ENCODE measurements at regions not wholly inside any gene's neighbourhood (a gene's known extent, or its start where the extent isn't known, plus 50 kb on each side); places are given as distances from the start of the nearest gene placed in this dataset.

- H3K4me1 ChIP-seq, result peaks cover 0 to 6% (median 0%) of the 10 kb centered on the region in 3 donors
- no peaks in the 10 kb centered on the region for H3K27me3 ChIP-seq
- ATAC-seq, result no peak
- no peaks in the 10 kb centered on the region for H3K36me3 ChIP-seq
- H3K27ac ChIP-seq, result no peak overlapping the region
- WGBS, 2 donors (ENCODE audit: low coverage in 1 of 2), result 27 to 39% methylated on average over 1 of the region's 1 CpG
- H3K4me3 ChIP-seq, result no peak overlapping the region
- no peaks in the 10 kb centered on the region for H3K9me3 ChIP-seq
- TF ChIP-seq POLR2AphosphoS5 (IDR thresholded peaks at IDR 0.05), result no peak
- TF ChIP-seq CTCF (IDR thresholded peaks at IDR 0.05), result no peak
- TF ChIP-seq EP300 (IDR thresholded peaks at IDR 0.05), result no peak
- TF ChIP-seq POLR2A (IDR thresholded peaks at IDR 0.05), result no peak
These were observed 326.2 kb upstream of the FAM98A start for GRCh38 chr2:33925311-33925710.

- ATAC-seq, result no peak
- 39 to 55% methylated on average over 3 of the region's 3 CpGs for WGBS, 2 donors (ENCODE audit: low coverage in 1 of 2)
- Histone ChIP-seq H3K9me3 (no peaks in the 10 kb centered on the region), H3K4me1 (peaks cover 0 to 6% (median 0%) of the 10 kb centered on the region in 3 donors), H3K36me3 (no peaks in the 10 kb centered on the region), H3K27ac (no peak overlapping the region), H3K27me3 (no peaks in the 10 kb centered on the region), H3K4me3 (no peak overlapping the region)
- no peak for TF ChIP-seq EP300 (IDR thresholded peaks at IDR 0.05)
- TF ChIP-seq POLR2A (IDR thresholded peaks at IDR 0.05), result no peak
- TF ChIP-seq CTCF (IDR thresholded peaks at IDR 0.05), result no peak
- TF ChIP-seq POLR2AphosphoS5 (IDR thresholded peaks at IDR 0.05), result no peak
These were observed 325.6 kb upstream of the FAM98A start for GRCh38 chr2:33924586-33925169.

GRCh38 chr2:33917252-33917651 lies 318.2 kb upstream of the FAM98A start:
- WGBS, 2 donors (ENCODE audit: low coverage in 1 of 2), result 93% methylated on average over 3 of the region's 4 CpGs; no CpG with 5 or more reads in 1 of the 2 donors
- ATAC-seq, result no peak
- Histone ChIP-seq H3K36me3 (no peaks in the 10 kb centered on the region), H3K4me1 (no peaks in the 10 kb centered on the region), H3K27ac (no peak overlapping the region), H3K4me3 (no peak overlapping the region), H3K9me3 (peaks cover 0 to 9% (median 0%) of the 10 kb centered on the region in 3 donors), H3K27me3 (no peaks in the 10 kb centered on the region)
- TF ChIP-seq POLR2A (IDR thresholded peaks at IDR 0.05), result no peak
- TF ChIP-seq CTCF (IDR thresholded peaks at IDR 0.05), result no peak
- TF ChIP-seq EP300 (IDR thresholded peaks at IDR 0.05), result no peak
- TF ChIP-seq POLR2AphosphoS5 (IDR thresholded peaks at IDR 0.05), result no peak

- H3K4me1 ChIP-seq, result no peaks in the 10 kb centered on the region
- ATAC-seq, result no peak
- no peak overlapping the region for H3K4me3 ChIP-seq
- no peaks in the 10 kb centered on the region for H3K27me3 ChIP-seq
- TF ChIP-seq POLR2AphosphoS5 (IDR thresholded peaks at IDR 0.05), result no peak
- no peak for TF ChIP-seq EP300 (IDR thresholded peaks at IDR 0.05)
- no peak for TF ChIP-seq POLR2A (IDR thresholded peaks at IDR 0.05)
- TF ChIP-seq CTCF (IDR thresholded peaks at IDR 0.05), result no peak
- H3K9me3 ChIP-seq, result peaks cover 0 to 9% (median 0%) of the 10 kb centered on the region in 3 donors
- H3K36me3 ChIP-seq, result no peaks in the 10 kb centered on the region
- H3K27ac ChIP-seq, result no peak overlapping the region
- WGBS, 2 donors (ENCODE audit: low coverage in 1 of 2), result 40 to 69% methylated on average over 1 of the region's 1 CpG
These were observed 314.0 kb upstream of the FAM98A start for GRCh38 chr2:33913071-33913616.

- ATAC-seq, result no peak
- 54 to 78% methylated on average over 2 of the region's 2 CpGs for WGBS, 2 donors (ENCODE audit: low coverage in 1 of 2)
These were observed 312.2 kb upstream of the FAM98A start for GRCh38 chr2:33911327-33911726.

More at GRCh38 chr2:33911327-33911726, 312.2 kb upstream of the FAM98A start:
- peaks cover 0 to 9% (median 0%) of the 10 kb centered on the region in 3 donors for H3K9me3 ChIP-seq
- H3K27ac ChIP-seq, result no peak overlapping the region
- H3K36me3 ChIP-seq, result no peaks in the 10 kb centered on the region
- no peaks in the 10 kb centered on the region for H3K4me1 ChIP-seq
- TF ChIP-seq POLR2AphosphoS5 (IDR thresholded peaks at IDR 0.05), result no peak
- H3K27me3 ChIP-seq, result no peaks in the 10 kb centered on the region
- H3K4me3 ChIP-seq, result no peak overlapping the region
